ENCODE measurements at regions not wholly inside any gene's neighbourhood (a gene's known extent, or its start where the extent isn't known, plus 50 kb on each side); places are given as distances from the start of the nearest gene placed in this dataset.

DNA sequence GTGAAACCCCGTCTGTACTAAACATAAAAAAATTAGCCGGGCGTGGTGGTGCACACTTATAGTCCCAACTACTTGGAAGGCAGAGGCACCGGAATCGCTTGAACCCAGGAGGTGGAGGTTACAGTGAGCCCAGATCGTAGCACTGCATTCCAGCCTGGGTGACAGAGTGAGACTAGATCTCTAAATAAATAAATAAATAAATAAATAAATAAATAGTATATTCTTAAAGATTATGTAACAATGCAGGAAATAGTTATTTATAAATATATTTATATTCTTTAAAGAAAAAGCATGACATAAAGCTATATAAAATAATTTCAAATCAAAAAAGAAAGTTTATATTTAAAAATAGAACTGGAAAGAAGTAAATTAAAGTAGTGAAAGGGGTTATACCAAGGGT, 76.4 kb downstream of the MBL2 start:
- no peaks in the 10 kb centered on the region for H4K20me1 ChIP-seq (ENCODE audit: control insufficient read depth, insufficient read depth, low read depth, low read length)
- H3K27me3 ChIP-seq (ENCODE audit: control insufficient read depth, low read length), result no peaks in the 10 kb centered on the region
- no peak overlapping the region for H3K4me3 ChIP-seq (ENCODE audit: low read length)
- no peaks in the 10 kb centered on the region for H3K9me2 ChIP-seq (replicated peaks; ENCODE audit: control insufficient read depth, low read length)
- H3K36me3 ChIP-seq (ENCODE audit: control insufficient read depth, low read length), result no peaks in the 10 kb centered on the region
- no peak overlapping the region for H3K4me2 ChIP-seq (ENCODE audit: low read length)
- TF ChIP-seq EZH2phosphoT487 (IDR thresholded peaks at IDR 0.05; ENCODE audit: borderline replicate concordance, low read length), result no peak
- TF ChIP-seq, protein P1, sequence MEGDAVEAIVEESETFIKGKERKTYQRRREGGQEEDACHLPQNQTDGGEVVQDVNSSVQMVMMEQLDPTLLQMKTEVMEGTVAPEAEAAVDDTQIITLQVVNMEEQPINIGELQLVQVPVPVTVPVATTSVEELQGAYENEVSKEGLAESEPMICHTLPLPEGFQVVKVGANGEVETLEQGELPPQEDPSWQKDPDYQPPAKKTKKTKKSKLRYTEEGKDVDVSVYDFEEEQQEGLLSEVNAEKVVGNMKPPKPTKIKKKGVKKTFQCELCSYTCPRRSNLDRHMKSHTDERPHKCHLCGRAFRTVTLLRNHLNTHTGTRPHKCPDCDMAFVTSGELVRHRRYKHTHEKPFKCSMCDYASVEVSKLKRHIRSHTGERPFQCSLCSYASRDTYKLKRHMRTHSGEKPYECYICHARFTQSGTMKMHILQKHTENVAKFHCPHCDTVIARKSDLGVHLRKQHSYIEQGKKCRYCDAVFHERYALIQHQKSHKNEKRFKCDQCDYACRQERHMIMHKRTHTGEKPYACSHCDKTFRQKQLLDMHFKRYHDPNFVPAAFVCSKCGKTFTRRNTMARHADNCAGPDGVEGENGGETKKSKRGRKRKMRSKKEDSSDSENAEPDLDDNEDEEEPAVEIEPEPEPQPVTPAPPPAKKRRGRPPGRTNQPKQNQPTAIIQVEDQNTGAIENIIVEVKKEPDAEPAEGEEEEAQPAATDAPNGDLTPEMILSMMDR (IDR thresholded peaks at IDR 0.05; ENCODE audit: low read depth, low read length, poor library complexity, severe bottlenecking), result no peak
- H3K9me3 ChIP-seq (ENCODE audit: control insufficient read depth, insufficient read depth, low read length), result no peaks in the 10 kb centered on the region
- H3K27ac ChIP-seq (ENCODE audit: low read depth, low read length), result no peak overlapping the region
- no peaks in the 10 kb centered on the region for H3K79me2 ChIP-seq (ENCODE audit: control insufficient read depth, low read length)
- no peaks in the 10 kb centered on the region for H3F3A ChIP-seq (ENCODE audit: control insufficient read depth, insufficient read depth)
- H3K4me1 ChIP-seq (ENCODE audit: control insufficient read depth, low read length), result no peaks in the 10 kb centered on the region

DNA sequence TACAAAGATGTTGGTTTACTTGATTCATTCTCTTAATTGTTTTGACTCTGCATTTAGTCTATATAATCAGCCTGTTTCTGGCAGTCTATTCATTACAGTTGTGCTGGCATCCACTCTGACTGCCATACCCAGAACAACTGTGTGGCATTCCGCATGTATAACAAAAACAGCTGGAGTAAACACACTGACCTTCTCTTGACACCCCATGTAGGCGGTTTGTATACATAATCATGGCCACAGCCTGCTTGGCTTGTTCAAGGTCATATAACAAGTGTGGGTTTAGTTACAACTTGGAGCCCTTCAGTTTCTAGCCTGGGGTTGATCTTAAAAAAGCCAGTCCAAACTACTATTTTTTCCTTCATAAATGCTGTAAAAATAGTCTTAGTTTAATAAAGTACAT, 70.9 kb downstream of the MBL2 start:
- H3K4me1 ChIP-seq (ENCODE audit: control insufficient read depth, low read length), result no peaks in the 10 kb centered on the region
- no peak overlapping the region for H3K4me2 ChIP-seq (ENCODE audit: low read length)
- H3K4me3 ChIP-seq (ENCODE audit: low read length), result no peak overlapping the region
- no peaks in the 10 kb centered on the region for H3F3A ChIP-seq (ENCODE audit: control insufficient read depth, insufficient read depth)
- no peaks in the 10 kb centered on the region for H4K20me1 ChIP-seq (ENCODE audit: control insufficient read depth, insufficient read depth, low read depth, low read length)
- H3K27me3 ChIP-seq (ENCODE audit: control insufficient read depth, low read length), result no peaks in the 10 kb centered on the region
- TF ChIP-seq EZH2phosphoT487 (IDR thresholded peaks at IDR 0.05; ENCODE audit: borderline replicate concordance, low read length), result no peak
- no peak overlapping the region for H3K27ac ChIP-seq (ENCODE audit: low read depth, low read length)
- no peaks in the 10 kb centered on the region for H3K36me3 ChIP-seq (ENCODE audit: control insufficient read depth, low read length)
- no peaks in the 10 kb centered on the region for H3K79me2 ChIP-seq (ENCODE audit: control insufficient read depth, low read length)
- no peaks in the 10 kb centered on the region for H3K9me2 ChIP-seq (replicated peaks; ENCODE audit: control insufficient read depth, low read length)
- no peaks in the 10 kb centered on the region for H3K9me3 ChIP-seq (ENCODE audit: control insufficient read depth, insufficient read depth, low read length)

DNA sequence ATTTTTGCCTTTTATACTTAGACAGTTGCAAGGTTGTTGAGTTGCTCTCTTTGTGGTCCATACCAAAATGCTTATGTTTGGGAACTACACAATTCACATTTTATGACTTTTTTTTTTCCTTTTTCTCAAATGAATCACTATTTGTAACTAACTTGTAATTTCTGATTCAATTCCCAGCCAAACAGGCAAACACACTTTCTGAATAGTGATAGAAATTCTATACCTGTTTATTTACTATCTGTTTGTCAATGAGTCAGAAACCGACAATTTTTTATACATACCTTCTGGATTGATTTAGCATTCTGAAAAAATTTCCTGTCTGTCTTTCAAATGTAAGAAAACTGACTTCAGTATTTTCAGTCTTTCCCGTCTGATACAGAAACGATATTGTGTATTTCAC, 69.1 kb downstream of the MBL2 start:
- Histone ChIP-seq H3K27me3 (ENCODE audit: control insufficient read depth, low read length) (no peaks in the 10 kb centered on the region), H3K9me3 (ENCODE audit: control insufficient read depth, insufficient read depth, low read length) (no peaks in the 10 kb centered on the region), H3K9me2 (replicated peaks; ENCODE audit: control insufficient read depth, low read length) (no peaks in the 10 kb centered on the region), H3K79me2 (ENCODE audit: control insufficient read depth, low read length) (no peaks in the 10 kb centered on the region), H3F3A (ENCODE audit: control insufficient read depth, insufficient read depth) (no peaks in the 10 kb centered on the region), H3K4me3 (ENCODE audit: low read length) (no peak overlapping the region), H3K4me2 (ENCODE audit: low read length) (no peak overlapping the region), H3K27ac (ENCODE audit: low read depth, low read length) (no peak overlapping the region), H3K36me3 (ENCODE audit: control insufficient read depth, low read length) (no peaks in the 10 kb centered on the region), H4K20me1 (ENCODE audit: control insufficient read depth, insufficient read depth, low read depth, low read length) (no peaks in the 10 kb centered on the region), H3K4me1 (ENCODE audit: control insufficient read depth, low read length) (no peaks in the 10 kb centered on the region)
- no peak for TF ChIP-seq EZH2phosphoT487 (IDR thresholded peaks at IDR 0.05; ENCODE audit: borderline replicate concordance, low read length)
- TF ChIP-seq, protein P1 (IDR thresholded peaks at IDR 0.05; ENCODE audit: low read depth, low read length, poor library complexity, severe bottlenecking), result no peak

DNA sequence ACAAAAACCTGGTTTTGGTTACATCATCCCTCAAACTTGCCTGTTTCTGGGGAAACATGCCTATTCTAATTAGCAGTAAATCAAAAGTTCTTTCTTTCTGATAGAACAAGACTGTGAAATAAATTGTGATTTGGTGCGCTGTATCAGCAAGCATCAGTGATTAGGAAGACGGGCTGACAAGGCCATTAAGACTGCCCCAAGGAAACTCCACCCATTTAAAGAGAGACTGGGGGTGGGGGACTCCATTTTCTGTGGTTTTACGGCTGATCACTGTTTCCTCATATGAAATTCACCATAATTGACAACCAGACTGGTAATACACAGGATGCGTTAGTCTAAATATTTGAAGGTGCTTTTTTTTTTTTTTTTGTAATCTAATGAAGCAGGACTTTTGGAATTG, 68.7 kb downstream of the MBL2 start:
- no peak overlapping the region for H3K4me2 ChIP-seq (ENCODE audit: low read length)
- no peaks in the 10 kb centered on the region for H4K20me1 ChIP-seq (ENCODE audit: control insufficient read depth, insufficient read depth, low read depth, low read length)
- no peaks in the 10 kb centered on the region for H3K27me3 ChIP-seq (ENCODE audit: control insufficient read depth, low read length)
- H3K9me2 ChIP-seq (replicated peaks; ENCODE audit: control insufficient read depth, low read length), result no peaks in the 10 kb centered on the region
- no peaks in the 10 kb centered on the region for H3K36me3 ChIP-seq (ENCODE audit: control insufficient read depth, low read length)
- no peaks in the 10 kb centered on the region for H3F3A ChIP-seq (ENCODE audit: control insufficient read depth, insufficient read depth)
- no peak for TF ChIP-seq EZH2phosphoT487 (IDR thresholded peaks at IDR 0.05; ENCODE audit: borderline replicate concordance, low read length)
- TF ChIP-seq, protein P1 (IDR thresholded peaks at IDR 0.05; ENCODE audit: low read depth, low read length, poor library complexity, severe bottlenecking), result no peak
- no peak overlapping the region for H3K4me3 ChIP-seq (ENCODE audit: low read length)
- no peak overlapping the region for H3K27ac ChIP-seq (ENCODE audit: low read depth, low read length)
- no peaks in the 10 kb centered on the region for H3K9me3 ChIP-seq (ENCODE audit: control insufficient read depth, insufficient read depth, low read length)
- no peaks in the 10 kb centered on the region for H3K79me2 ChIP-seq (ENCODE audit: control insufficient read depth, low read length)
- H3K4me1 ChIP-seq (ENCODE audit: control insufficient read depth, low read length), result no peaks in the 10 kb centered on the region

All from DOHH2 (cell line).